ENCODE measurements at regions not wholly inside any gene's neighbourhood (a gene's known extent, or its start where the extent isn't known, plus 50 kb on each side); places are given as distances from the start of the nearest gene placed in this dataset.
"Not testable (repeated sequence)": the region's sequence is repeated elsewhere in the genome, so short reads cannot be mapped to it uniquely, and the experiment has no call there.

DNA sequence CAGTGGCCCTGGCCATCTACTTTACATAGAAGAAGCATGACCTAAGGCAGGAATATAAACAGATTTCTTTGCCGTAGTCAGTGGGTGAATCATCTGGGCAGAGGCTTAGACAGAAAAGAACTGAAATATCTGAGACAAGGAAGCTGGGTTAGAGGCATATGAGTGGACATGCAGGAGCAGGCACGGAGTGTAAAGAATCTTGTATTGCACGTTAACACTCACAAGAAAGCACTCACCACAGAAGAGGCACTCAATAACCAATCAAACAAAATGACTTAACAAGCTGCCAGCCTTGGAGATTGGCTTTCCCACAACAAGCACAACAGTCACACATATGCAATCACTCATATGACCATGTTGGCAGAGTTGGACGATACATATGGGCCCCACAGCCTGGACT, 364.9 kb downstream of the FOXD4L5 start:
- not testable (repeated sequence) for DNase-seq (ENCODE audit: low spot score)

GRCh38 chr9:64888643-64889042, 396.4 kb downstream of the FOXD4L5 start:
- DNase-seq (ENCODE audit: low spot score) = not testable (repeated sequence)

DNA sequence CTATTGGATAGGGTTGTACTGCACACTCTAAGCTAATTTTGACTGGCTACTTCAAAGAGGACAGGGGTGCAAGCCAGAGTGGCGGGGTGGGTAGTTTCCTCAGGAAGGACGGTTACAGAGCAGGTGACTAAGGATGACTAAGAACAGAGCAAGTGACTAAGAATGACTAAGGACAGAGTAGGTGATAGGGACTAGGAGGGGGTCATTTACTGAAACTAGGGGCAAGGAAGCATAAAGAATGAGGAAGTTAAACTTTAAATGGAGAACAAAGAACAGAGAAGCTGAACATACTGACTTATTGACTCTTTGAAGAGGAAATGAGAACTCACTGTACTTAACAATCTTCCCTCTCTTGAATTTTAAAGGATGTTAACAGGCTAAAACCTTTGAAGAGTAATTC, 414.4 kb downstream of the FOXD4L5 start:
- DNase-seq (ENCODE audit: low spot score) = peak; percentile 1

Data from H4 (cell line).